A549 (cell line): ENCODE measurements at regions not wholly inside any gene's neighbourhood (a gene's known extent, or its start where the extent isn't known, plus 50 kb on each side); places are given as distances from the start of the nearest gene placed in this dataset.

ENCODE experiments used
- ATAC-seq, 2 experiments: fragments of 200-7000 bp in 1 of 2; fragments of >200 bp in 1 of 2; cut with Nextera tagmentation in 1 of 2; cut with Tn5 transposase in 1 of 2; 3 replicates each; pipeline versions ENCODE4 v1.8.0 to v1.9.1; 2018 to 2020; ENCODE audit warnings: mild to moderate bottlenecking in 1 of 2, moderate library complexity in 1 of 2
- CTCF ChIA-PET: fragments of 300-600 bp; sonication (Branson Sonifier 250); formaldehyde crosslinking; extraction: SDS; loops from one replicate; lab custom pipeline; 2021; ENCODE audit warnings: antibody characterized with exemption, inconsistent platforms; lab: Yijun Ruan, JAX
- POLR2A ChIA-PET: fragments of 350-600 bp; formaldehyde crosslinking; extraction: SDS; loops from one replicate; lab custom pipeline; 2021; ENCODE audit warnings: antibody characterized with exemption, inconsistent platforms; lab: Yijun Ruan, JAX
- DNase-seq, 2 experiments: peaks; one replicate each; pipeline versions ENCODE4 v3.0.0 to v3.0.0-alpha.2; 2011 to 2016; ENCODE audit warnings: low read depth in 1 of 2, low spot score in 1 of 2
- FAIRE-seq: peaks from 2 replicates; lab custom pipeline; 2011; peaks lifted over from hg19 to GRCh38; lab: Jason Lieb, UNC
- H3K27ac ChIP-seq, 2 experiments: fragments of >200 bp; sonication (Bioruptor Twin); formaldehyde crosslinking; 3 replicates each; pipeline ENCODE4 v1.5.1; 2016 to 2017
- H3K4me1 ChIP-seq: fragments of >200 bp; sonication (Bioruptor Twin); formaldehyde crosslinking; 3 replicates; pipeline ENCODE4 v1.6.1; 2016
- H3K4me2 ChIP-seq: fragments of >200 bp; sonication (Bioruptor Twin); formaldehyde crosslinking; 3 replicates; pipeline ENCODE4 v1.6.1; 2016
- H3K4me3 ChIP-seq: fragments of >200 bp; sonication (Bioruptor Twin); formaldehyde crosslinking; 3 replicates; pipeline ENCODE4 v1.5.1; 2016
- H3K9me3 ChIP-seq: fragments of >200 bp; sonication (Bioruptor Twin); formaldehyde crosslinking; 3 replicates; pipeline ENCODE4 v1.6.1; 2016
- CBX8 ChIP-seq: fragments of 200-600 bp; sonication (generic); IDR thresholded peaks from 2 replicates; pipeline ENCODE4 v1.6.1; 2016
- CEBPB ChIP-seq, 2 experiments: fragments of >200 bp in 1 of 2; sonication (Bioruptor Twin) in 1 of 2; formaldehyde crosslinking in 1 of 2; IDR thresholded peaks; 2 replicates each; pipeline ENCODE4 v1.6.1; 2012 to 2016
- ESRRA ChIP-seq: fragments of 150-350 bp; IDR thresholded peaks from 2 replicates; pipeline ENCODE4 v1.6.1; 2014; ENCODE audit warnings: mild to moderate bottlenecking, low read length, borderline replicate concordance
- FOSB ChIP-seq: fragments of 250-450 bp; sonication (Bioruptor Pico); IDR thresholded peaks from 2 replicates; pipeline ENCODE4 v1.5.0; 2020; ENCODE audit warnings: mild to moderate bottlenecking, moderate library complexity
- FOSL2 ChIP-seq, 2 experiments: fragments of 450-650 bp in 1 of 2; fragments of >200 bp in 1 of 2; sonication (Bioruptor Twin) in 1 of 2; formaldehyde crosslinking; IDR thresholded peaks; 2 replicates each; pipeline versions ENCODE4 v1.5.0 to v1.6.1; 2016 to 2020; ENCODE audit warnings: mild to moderate bottlenecking in 1 of 2, moderate library complexity in 1 of 2
- GATA3 ChIP-seq: IDR thresholded peaks from 2 replicates; pipeline ENCODE4 v1.6.1; 2012; ENCODE audit warnings: borderline replicate concordance
- HDAC2 ChIP-seq: fragments of 200-600 bp; sonication (generic); IDR thresholded peaks from 2 replicates; pipeline ENCODE4 v1.6.1; 2016
- HOXB5 ChIP-seq: fragments of 250-450 bp; sonication (Bioruptor Pico); IDR thresholded peaks from 2 replicates; pipeline ENCODE4 v1.5.0; 2020; ENCODE audit warnings: mild to moderate bottlenecking, moderate library complexity
- JUNB ChIP-seq: fragments of >200 bp; sonication (Bioruptor Twin); formaldehyde crosslinking; IDR thresholded peaks from 2 replicates; pipeline ENCODE4 v1.6.1; 2016
- KDM1A ChIP-seq: fragments of 200-600 bp; sonication (generic); IDR thresholded peaks from 2 replicates; pipeline ENCODE4 v1.6.1; 2016; ENCODE audit warnings: low read depth, mild to moderate bottlenecking
- KDM5A ChIP-seq: fragments of 200-600 bp; sonication (generic); IDR thresholded peaks from 2 replicates; pipeline ENCODE4 v1.6.1; 2016; ENCODE audit warnings: antibody characterized with exemption, mild to moderate bottlenecking
- MAFK ChIP-seq: fragments of 450-650 bp; IDR thresholded peaks from 2 replicates; pipeline ENCODE4 v1.6.1; 2014; ENCODE audit not compliant: partially characterized antibody
- NPAS2 ChIP-seq: fragments of 250-450 bp; sonication (Bioruptor Pico); IDR thresholded peaks from 2 replicates; pipeline ENCODE4 v1.8.0; 2022; ENCODE audit warnings: mild to moderate bottlenecking, moderate library complexity, borderline replicate concordance
- NR3C1 ChIP-seq: fragments of >200 bp; sonication (Bioruptor Twin); formaldehyde crosslinking; IDR thresholded peaks from 3 replicates; pipeline ENCODE4 v1.6.1; 2017
- RCOR1 ChIP-seq: fragments of 150-350 bp; IDR thresholded peaks from 2 replicates; pipeline ENCODE4 v1.6.1; 2014; ENCODE audit warnings: antibody characterized with exemption, low read length, low read depth
- RFX5 ChIP-seq: fragments of 450-650 bp; IDR thresholded peaks from 2 replicates; pipeline ENCODE4 v1.7.1; 2014; ENCODE audit warnings: antibody characterized with exemption, mild to moderate bottlenecking, moderate library complexity
- RNF2 ChIP-seq: fragments of 200-600 bp; sonication (generic); IDR thresholded peaks from 2 replicates; pipeline ENCODE4 v1.6.1; 2016; ENCODE audit warnings: low read depth, mild to moderate bottlenecking, antibody characterized with exemption, moderate library complexity, borderline replicate concordance
- SMC3 ChIP-seq: fragments of >200 bp; sonication (Bioruptor Twin); formaldehyde crosslinking; IDR thresholded peaks from 3 replicates; pipeline ENCODE4 v1.6.1; 2018; ENCODE audit warnings: inconsistent platforms
- TFCP2L1 ChIP-seq: fragments of 250-450 bp; sonication (Bioruptor Pico); IDR thresholded peaks from 2 replicates; pipeline ENCODE4 v1.5.0; 2021; ENCODE audit warnings: mild to moderate bottlenecking
- TP53 ChIP-seq: fragments of 250-450 bp; sonication (Bioruptor Pico); IDR thresholded peaks from 2 replicates; pipeline ENCODE4 v1.5.0; 2021; ENCODE audit warnings: mild to moderate bottlenecking, moderate library complexity
- ZFP36 ChIP-seq: fragments of 450-650 bp; IDR thresholded peaks from 2 replicates; pipeline ENCODE4 v1.6.1; 2014; ENCODE audit warnings: borderline replicate concordance; ENCODE audit not compliant: partially characterized antibody
- ZNF302 ChIP-seq: fragments of 250-450 bp; sonication (Bioruptor Pico); IDR thresholded peaks from 2 replicates; pipeline ENCODE4 v1.9.0; 2021; ENCODE audit warnings: inconsistent platforms, mild to moderate bottlenecking, moderate library complexity
- WGBS: methylation state at CpG from one replicate; pipeline ENCODE4 v1.1.6; 2017; ENCODE audit errors: missing lambda C conversion rate; 5-methylcytosine and 5-hydroxymethylcytosine counted together
- TF ChIP-seq, protein P1 (sequence below): fragments of 150-350 bp; IDR thresholded peaks from 2 replicates; pipeline ENCODE4 v1.6.1; 2014; ENCODE audit warnings: low read depth, mild to moderate bottlenecking, low read length
- TF ChIP-seq, protein P2 (sequence below): fragments of 450-650 bp; IDR thresholded peaks from 2 replicates; pipeline ENCODE4 v1.6.1; 2014; ENCODE audit warnings: antibody characterized with exemption
- TF ChIP-seq, protein P3 (sequence below): fragments of 250-450 bp; sonication (Bioruptor Pico); IDR thresholded peaks from 2 replicates; pipeline ENCODE4 v1.5.0; 2021; ENCODE audit warnings: mild to moderate bottlenecking, moderate library complexity, borderline replicate concordance
- TF ChIP-seq, protein P4 (sequence below): fragments of >200 bp; sonication (Bioruptor Twin); formaldehyde crosslinking; IDR thresholded peaks from 3 replicates; pipeline ENCODE4 v1.5.1; 2016
- TF ChIP-seq, protein P5 (sequence below): fragments of >200 bp; sonication (Bioruptor Twin); formaldehyde crosslinking; IDR thresholded peaks from 3 replicates; pipeline ENCODE4 v1.6.1; 2016
- TF ChIP-seq, protein P6 (sequence below): IDR thresholded peaks from 2 replicates; pipeline ENCODE4 v1.6.1; 2012; ENCODE audit warnings: low read depth, borderline replicate concordance

DNA sequence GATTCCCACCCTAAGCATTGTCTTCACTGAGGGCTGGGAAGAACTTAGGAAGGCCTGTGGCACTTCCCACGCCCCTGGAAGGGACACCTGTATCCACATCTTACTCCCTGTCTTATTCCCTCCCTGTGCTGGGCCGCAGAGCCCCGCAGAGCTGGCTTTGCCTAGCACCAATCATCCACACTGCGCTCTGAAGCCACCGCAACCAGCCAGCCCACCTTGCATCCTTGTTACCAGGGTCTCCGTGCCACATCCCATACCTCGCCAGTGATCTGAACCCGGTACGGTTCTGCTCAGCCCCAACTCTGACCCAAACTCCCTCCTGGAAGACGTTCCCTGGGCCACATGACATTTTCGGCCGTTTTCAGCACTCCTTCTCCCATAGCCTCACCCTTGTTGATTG lies 101.4 kb upstream of the PITRM1 start:
- H3K4me3 ChIP-seq = no peak overlapping the region
- 69% methylated on average over 12 of the region's 12 CpGs for WGBS
- no peaks in the 10 kb centered on the region for H3K9me3 ChIP-seq
- DNase-seq (no peak), FAIRE-seq (no peak), ATAC-seq (no peak)
- CTCF ChIA-PET = interaction anchor here (2.1 kb wide), 1 partner anchor 7 kb away, joined by 6 read pairs; no protein-coding TSS in a partner anchor
- no peaks in the 10 kb centered on the region for H3K4me1 ChIP-seq
- no peak overlapping the region for H3K27ac ChIP-seq
- POLR2A ChIA-PET = no interaction called here
- no peak overlapping the region for H3K4me2 ChIP-seq
- TF ChIP-seq, protein P1, sequence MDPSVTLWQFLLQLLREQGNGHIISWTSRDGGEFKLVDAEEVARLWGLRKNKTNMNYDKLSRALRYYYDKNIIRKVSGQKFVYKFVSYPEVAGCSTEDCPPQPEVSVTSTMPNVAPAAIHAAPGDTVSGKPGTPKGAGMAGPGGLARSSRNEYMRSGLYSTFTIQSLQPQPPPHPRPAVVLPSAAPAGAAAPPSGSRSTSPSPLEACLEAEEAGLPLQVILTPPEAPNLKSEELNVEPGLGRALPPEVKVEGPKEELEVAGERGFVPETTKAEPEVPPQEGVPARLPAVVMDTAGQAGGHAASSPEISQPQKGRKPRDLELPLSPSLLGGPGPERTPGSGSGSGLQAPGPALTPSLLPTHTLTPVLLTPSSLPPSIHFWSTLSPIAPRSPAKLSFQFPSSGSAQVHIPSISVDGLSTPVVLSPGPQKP = no peak
- TF ChIP-seq, protein P2, sequence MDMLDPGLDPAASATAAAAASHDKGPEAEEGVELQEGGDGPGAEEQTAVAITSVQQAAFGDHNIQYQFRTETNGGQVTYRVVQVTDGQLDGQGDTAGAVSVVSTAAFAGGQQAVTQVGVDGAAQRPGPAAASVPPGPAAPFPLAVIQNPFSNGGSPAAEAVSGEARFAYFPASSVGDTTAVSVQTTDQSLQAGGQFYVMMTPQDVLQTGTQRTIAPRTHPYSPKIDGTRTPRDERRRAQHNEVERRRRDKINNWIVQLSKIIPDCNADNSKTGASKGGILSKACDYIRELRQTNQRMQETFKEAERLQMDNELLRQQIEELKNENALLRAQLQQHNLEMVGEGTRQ = no peak
- no peak for TF ChIP-seq CEBPB (IDR thresholded peaks at IDR 0.05)
- TF ChIP-seq, protein P3, sequence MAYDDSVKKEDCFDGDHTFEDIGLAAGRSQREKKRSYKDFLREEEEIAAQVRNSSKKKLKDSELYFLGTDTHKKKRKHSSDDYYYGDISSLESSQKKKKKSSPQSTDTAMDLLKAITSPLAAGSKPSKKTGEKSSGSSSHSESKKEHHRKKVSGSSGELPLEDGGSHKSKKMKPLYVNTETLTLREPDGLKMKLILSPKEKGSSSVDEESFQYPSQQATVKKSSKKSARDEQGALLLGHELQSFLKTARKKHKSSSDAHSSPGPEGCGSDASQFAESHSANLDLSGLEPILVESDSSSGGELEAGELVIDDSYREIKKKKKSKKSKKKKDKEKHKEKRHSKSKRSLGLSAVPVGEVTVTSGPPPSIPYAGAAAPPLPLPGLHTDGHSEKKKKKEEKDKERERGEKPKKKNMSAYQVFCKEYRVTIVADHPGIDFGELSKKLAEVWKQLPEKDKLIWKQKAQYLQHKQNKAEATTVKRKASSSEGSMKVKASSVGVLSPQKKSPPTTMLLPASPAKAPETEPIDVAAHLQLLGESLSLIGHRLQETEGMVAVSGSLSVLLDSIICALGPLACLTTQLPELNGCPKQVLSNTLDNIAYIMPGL (CRISPR knock-in tag) = no peak
- TF ChIP-seq HDAC2 = no peak
- no peak for TF ChIP-seq CBX8
- no peak for TF ChIP-seq SMC3
- TF ChIP-seq ZFP36 = no peak
- TF ChIP-seq ESRRA = no peak
- TF ChIP-seq MAFK = no peak
- no peak for TF ChIP-seq ZNF302 (CRISPR knock-in tag)
- TF ChIP-seq, all 56 proteins: peak for 0

DNA sequence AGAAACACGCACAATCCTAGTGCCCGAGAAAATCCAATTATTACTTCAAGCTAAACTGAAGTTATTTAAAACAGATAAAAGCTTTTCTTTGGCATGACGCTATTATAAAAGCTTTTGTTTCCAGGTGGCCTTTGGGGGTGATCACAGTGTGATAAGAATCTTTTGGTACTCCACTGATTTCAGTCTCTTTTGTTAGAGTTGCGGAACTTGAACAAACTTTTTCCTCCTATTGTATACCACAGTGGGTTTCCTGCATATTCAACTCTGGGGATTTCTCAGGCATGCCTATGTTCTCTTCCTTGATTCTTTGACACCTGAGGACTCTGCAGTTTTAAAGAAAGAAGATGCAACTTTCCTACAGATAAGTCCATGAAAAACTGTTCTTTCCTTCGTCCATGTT lies 99.7 kb upstream of the PITRM1 start:
- no peak overlapping the region for H3K4me3 ChIP-seq
- 68% methylated on average over 5 of the region's 5 CpGs for WGBS
- CTCF ChIA-PET = interaction anchor here (0.9 to 2.1 kb wide), 3 partner anchors 9 to 1384 kb away, joined by 3 to 6 read pairs (median 3); no protein-coding TSS in a partner anchor
- DNase-seq (no peak), ATAC-seq (no peak)
- H3K4me2 ChIP-seq = no peak overlapping the region
- TF ChIP-seq, protein P1 = no peak
- TF ChIP-seq KDM5A = no peak
- TF ChIP-seq GATA3 = no peak
- TF ChIP-seq KDM1A = no peak
- TF ChIP-seq MAFK = no peak
- no peak for TF ChIP-seq FOSB
- TF ChIP-seq, protein P4, sequence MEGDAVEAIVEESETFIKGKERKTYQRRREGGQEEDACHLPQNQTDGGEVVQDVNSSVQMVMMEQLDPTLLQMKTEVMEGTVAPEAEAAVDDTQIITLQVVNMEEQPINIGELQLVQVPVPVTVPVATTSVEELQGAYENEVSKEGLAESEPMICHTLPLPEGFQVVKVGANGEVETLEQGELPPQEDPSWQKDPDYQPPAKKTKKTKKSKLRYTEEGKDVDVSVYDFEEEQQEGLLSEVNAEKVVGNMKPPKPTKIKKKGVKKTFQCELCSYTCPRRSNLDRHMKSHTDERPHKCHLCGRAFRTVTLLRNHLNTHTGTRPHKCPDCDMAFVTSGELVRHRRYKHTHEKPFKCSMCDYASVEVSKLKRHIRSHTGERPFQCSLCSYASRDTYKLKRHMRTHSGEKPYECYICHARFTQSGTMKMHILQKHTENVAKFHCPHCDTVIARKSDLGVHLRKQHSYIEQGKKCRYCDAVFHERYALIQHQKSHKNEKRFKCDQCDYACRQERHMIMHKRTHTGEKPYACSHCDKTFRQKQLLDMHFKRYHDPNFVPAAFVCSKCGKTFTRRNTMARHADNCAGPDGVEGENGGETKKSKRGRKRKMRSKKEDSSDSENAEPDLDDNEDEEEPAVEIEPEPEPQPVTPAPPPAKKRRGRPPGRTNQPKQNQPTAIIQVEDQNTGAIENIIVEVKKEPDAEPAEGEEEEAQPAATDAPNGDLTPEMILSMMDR = no peak
- TF ChIP-seq RNF2 = no peak
- no peak for TF ChIP-seq NPAS2 (CRISPR knock-in tag)
- TF ChIP-seq NR3C1 = no peak
- no peak for TF ChIP-seq HDAC2
- no peak for TF ChIP-seq TFCP2L1 (CRISPR knock-in tag)
- TF ChIP-seq HOXB5 (CRISPR knock-in tag) = no peak
- no peak for TF ChIP-seq FOSL2 (IDR thresholded peaks at IDR 0.05)
- TF ChIP-seq FOSL2 (CRISPR knock-in tag; IDR thresholded peaks at IDR 0.05) = no peak
- no peak for TF ChIP-seq JUNB
- TF ChIP-seq, protein P5, sequence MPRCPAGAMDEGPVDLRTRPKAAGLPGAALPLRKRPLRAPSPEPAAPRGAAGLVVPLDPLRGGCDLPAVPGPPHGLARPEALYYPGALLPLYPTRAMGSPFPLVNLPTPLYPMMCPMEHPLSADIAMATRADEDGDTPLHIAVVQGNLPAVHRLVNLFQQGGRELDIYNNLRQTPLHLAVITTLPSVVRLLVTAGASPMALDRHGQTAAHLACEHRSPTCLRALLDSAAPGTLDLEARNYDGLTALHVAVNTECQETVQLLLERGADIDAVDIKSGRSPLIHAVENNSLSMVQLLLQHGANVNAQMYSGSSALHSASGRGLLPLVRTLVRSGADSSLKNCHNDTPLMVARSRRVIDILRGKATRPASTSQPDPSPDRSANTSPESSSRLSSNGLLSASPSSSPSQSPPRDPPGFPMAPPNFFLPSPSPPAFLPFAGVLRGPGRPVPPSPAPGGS = no peak
- no peak for TF ChIP-seq RCOR1
- TF ChIP-seq, protein P6, sequence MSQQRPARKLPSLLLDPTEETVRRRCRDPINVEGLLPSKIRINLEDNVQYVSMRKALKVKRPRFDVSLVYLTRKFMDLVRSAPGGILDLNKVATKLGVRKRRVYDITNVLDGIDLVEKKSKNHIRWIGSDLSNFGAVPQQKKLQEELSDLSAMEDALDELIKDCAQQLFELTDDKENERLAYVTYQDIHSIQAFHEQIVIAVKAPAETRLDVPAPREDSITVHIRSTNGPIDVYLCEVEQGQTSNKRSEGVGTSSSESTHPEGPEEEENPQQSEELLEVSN = no peak
- TF ChIP-seq RFX5 = no peak
- no peak for TF ChIP-seq TP53
- TF ChIP-seq, all 56 proteins: peak for 0
- POLR2A ChIA-PET = no interaction called here
- H3K9me3 ChIP-seq = no peaks in the 10 kb centered on the region
- no peak overlapping the region for H3K27ac ChIP-seq
- H3K4me1 ChIP-seq = no peaks in the 10 kb centered on the region
- FAIRE-seq = no peak
